CD14-positive monocyte (primary cell): ENCODE measurements at regions not wholly inside any gene's neighbourhood (a gene's known extent, or its start where the extent isn't known, plus 50 kb on each side); places are given as distances from the start of the nearest gene placed in this dataset.

Source experiments
- DNase-seq, 3 donors: peaks; one replicate each; pipeline ENCODE4 v3.0.0-alpha.2; 2011 to 2022
- H2AFZ ChIP-seq: 2 replicates; pipeline ENCODE4 v1.6.0; 2012; ENCODE audit warnings: mild to moderate bottlenecking, low read depth, low read length, inconsistent platforms; ENCODE audit not compliant: insufficient read depth, poor library complexity, severe bottlenecking
- H3K27ac ChIP-seq, 2 donors: 1 replicate in 1 of 2; 2 replicates in 1 of 2; pipeline ENCODE4 v1.5.1; 2012 to 2013; ENCODE audit warnings: low read length in 2 of 2, control low read depth in 1 of 2, inconsistent platforms in 1 of 2, low read depth in 1 of 2, mild to moderate bottlenecking in 1 of 2
- H3K27me3 ChIP-seq, 2 donors: one replicate each; pipeline versions ENCODE4 v1.6.0 to v1.6.1; 2011 to 2013; ENCODE audit warnings: low read length in 2 of 2; ENCODE audit not compliant: control insufficient read depth in 2 of 2, insufficient read depth in 2 of 2
- H3K36me3 ChIP-seq, 2 donors: replicated peaks in 1 of 2; 1 replicate in 1 of 2; 2 replicates in 1 of 2; pipeline versions ENCODE4 v1.5.1 to v1.6.1; 2012 to 2013; ENCODE audit warnings: low read length in 2 of 2, control low read depth in 1 of 2, inconsistent platforms in 1 of 2, mild to moderate bottlenecking in 1 of 2; ENCODE audit not compliant: insufficient read depth in 2 of 2, control insufficient read depth in 1 of 2
- H3K4me1 ChIP-seq, 2 donors: 1 replicate in 1 of 2; 2 replicates in 1 of 2; pipeline versions ENCODE4 v1.5.1 to v1.6.1; 2012 to 2013; ENCODE audit warnings: low read length in 2 of 2, control low read depth in 1 of 2, inconsistent platforms in 1 of 2, mild to moderate bottlenecking in 1 of 2, moderate library complexity in 1 of 2; ENCODE audit not compliant: insufficient read depth in 2 of 2, control insufficient read depth in 1 of 2
- H3K4me2 ChIP-seq: replicated peaks from 2 replicates; pipeline ENCODE3; 2012; ENCODE audit warnings: low read length, moderate library complexity, mild to moderate bottlenecking; ENCODE audit not compliant: poor library complexity, severe bottlenecking; ENCODE audit errors: extremely low read depth
- H3K4me3 ChIP-seq, 3 experiments: fragments of 200-600 bp in 1 of 3; sonication (generic) in 1 of 3; replicated peaks in 1 of 3; 1 replicate in 2 of 3; 2 replicates in 1 of 3; pipeline ENCODE4 v1.5.1; 2011 to 2013; ENCODE audit warnings: low read length in 3 of 3, mild to moderate bottlenecking in 3 of 3, control low read depth in 2 of 3, low read depth in 2 of 3, inconsistent platforms in 1 of 3, moderate library complexity in 1 of 3
- H3K79me2 ChIP-seq: 2 replicates; pipeline ENCODE4 v1.6.0; 2012; ENCODE audit warnings: mild to moderate bottlenecking, control low read depth, inconsistent platforms, low read length, moderate library complexity; ENCODE audit not compliant: insufficient read depth
- H3K9ac ChIP-seq: 2 replicates; pipeline ENCODE4 v1.6.0; 2017; ENCODE audit warnings: low read length, mild to moderate bottlenecking; ENCODE audit not compliant: insufficient read depth, poor library complexity, severe bottlenecking
- H3K9me3 ChIP-seq, 2 donors: replicated peaks in 1 of 2; 1 replicate in 1 of 2; 2 replicates in 1 of 2; pipeline versions ENCODE4 v1.5.1 to v1.6.1; 2012 to 2013; ENCODE audit warnings: low read length in 2 of 2, control low read depth in 1 of 2; ENCODE audit not compliant: control insufficient read depth in 1 of 2, insufficient read depth in 1 of 2
- H4K20me1 ChIP-seq: 2 replicates; pipeline ENCODE4 v1.6.0; 2012; ENCODE audit warnings: mild to moderate bottlenecking, low read length, control low read depth, moderate library complexity; ENCODE audit not compliant: insufficient read depth
- H3K27ac Mint-ChIP-seq, 7 donors: one replicate each; pipeline ENCODE4 v1.8.0; 2020; ENCODE audit warnings: mild to moderate bottlenecking in 7 of 7, mixed read lengths in 7 of 7, moderate library complexity in 6 of 7, inconsistent platforms in 2 of 7
- H3K27me3 Mint-ChIP-seq, 3 donors: one replicate each; pipeline ENCODE4 v1.8.0; 2021 to 2022; ENCODE audit warnings: low read depth in 3 of 3, mild to moderate bottlenecking in 3 of 3, mixed read lengths in 3 of 3, moderate library complexity in 3 of 3, inconsistent platforms in 1 of 3
- H3K36me3 Mint-ChIP-seq, 2 donors: one replicate each; pipeline ENCODE4 v1.8.0; 2020; ENCODE audit warnings: mixed read lengths in 2 of 2, inconsistent platforms in 1 of 2, mild to moderate bottlenecking in 1 of 2
- H3K4me1 Mint-ChIP-seq: one replicate; pipeline ENCODE4 v1.8.0; 2020; ENCODE audit warnings: mild to moderate bottlenecking, mixed read lengths
- H3K4me3 Mint-ChIP-seq, 2 donors: one replicate each; pipeline ENCODE4 v1.8.0; 2020; ENCODE audit warnings: mild to moderate bottlenecking in 2 of 2, mixed read lengths in 2 of 2, moderate library complexity in 1 of 2
- H3K9me3 Mint-ChIP-seq, 7 donors: one replicate each; pipeline ENCODE4 v1.8.0; 2020 to 2022; ENCODE audit warnings: mixed read lengths in 7 of 7, mild to moderate bottlenecking in 6 of 7, moderate library complexity in 6 of 7, inconsistent platforms in 2 of 7
- CTCF ChIP-seq: fragments of 200-600 bp; IDR thresholded peaks from one replicate; pipeline ENCODE4 v1.8.0; 2022; ENCODE audit warnings: antibody characterized with exemption, mild to moderate bottlenecking
- WGBS: methylation state at CpG from one replicate; pipeline ENCODE4 v1.1.5; 2013; ENCODE audit warnings: missing lambda C conversion rate; ENCODE audit not compliant: insufficient coverage; 5-methylcytosine and 5-hydroxymethylcytosine counted together
- intact Hi-C, 2 donors: fragments of 100-400 bp; cut with micrococcal nuclease; formaldehyde crosslinking; loops; one replicate each; pipeline versions ENCODE4 v1.15.0 to v1.15.1; 2023

GRCh38 chr4:63906660-63907183, 502.5 kb downstream of the TECRL start:
- Mint-ChIP-seq H3K36me3 (no peaks in the 10 kb centered on the region), H3K4me3 (no peak overlapping the region), H3K4me1 (no peaks in the 10 kb centered on the region), H3K27me3 (no peaks in the 10 kb centered on the region), H3K27ac (no peak overlapping the region), H3K9me3 (peaks cover 0 to 2% (median 0%) of the 10 kb centered on the region in 7 donors)
- intact Hi-C loops = no loop called here
- H3K4me2 ChIP-seq = no peak overlapping the region
- H3K9ac ChIP-seq = no peak overlapping the region
- H2AFZ ChIP-seq = no peak overlapping the region
- H3K27ac ChIP-seq = no peak overlapping the region
- DNase-seq = no peak
- H3K79me2 ChIP-seq = no peaks in the 10 kb centered on the region
- TF ChIP-seq CTCF = no peak
- no peaks in the 10 kb centered on the region for H3K27me3 ChIP-seq
- no peaks in the 10 kb centered on the region for H4K20me1 ChIP-seq
- H3K36me3 ChIP-seq = no peaks in the 10 kb centered on the region
- WGBS = 100% methylated on average over 1 of the region's 2 CpGs
- H3K4me3 ChIP-seq = no peak overlapping the region
- no peaks in the 10 kb centered on the region for H3K4me1 ChIP-seq
- H3K9me3 ChIP-seq = no peaks in the 10 kb centered on the region

- H3K4me3 ChIP-seq = no peak overlapping the region
- no peaks in the 10 kb centered on the region for H3K9me3 ChIP-seq
- H3K4me1 ChIP-seq = no peaks in the 10 kb centered on the region
- no peaks in the 10 kb centered on the region for H3K4me1 Mint-ChIP-seq
- H2AFZ ChIP-seq = no peak overlapping the region
- no peaks in the 10 kb centered on the region for H4K20me1 ChIP-seq
- H3K9ac ChIP-seq = no peak overlapping the region
- H3K4me2 ChIP-seq = no peak overlapping the region
- TF ChIP-seq CTCF = no peak
- H3K27ac ChIP-seq = no peak overlapping the region
- WGBS = 100% methylated on average over 2 of the region's 3 CpGs
- intact Hi-C loops = no loop called here
- H3K27ac Mint-ChIP-seq = no peak overlapping the region
- peaks cover 0 to 2% (median 0%) of the 10 kb centered on the region in 7 donors for H3K9me3 Mint-ChIP-seq
- H3K36me3 Mint-ChIP-seq = no peaks in the 10 kb centered on the region
- DNase-seq = no peak
- no peaks in the 10 kb centered on the region for H3K27me3 ChIP-seq
- H3K79me2 ChIP-seq = no peaks in the 10 kb centered on the region
- no peaks in the 10 kb centered on the region for H3K27me3 Mint-ChIP-seq
- no peak overlapping the region for H3K4me3 Mint-ChIP-seq
- H3K36me3 ChIP-seq = no peaks in the 10 kb centered on the region
Measured at GRCh38 chr4:63904201-63904600, 505.0 kb downstream of the TECRL start.
